ENCODE measurements at regions not wholly inside any gene's neighbourhood (a gene's known extent, or its start where the extent isn't known, plus 50 kb on each side); places are given as distances from the start of the nearest gene placed in this dataset.

- no peak for DNase-seq (ENCODE audit: low read depth)
These were observed 156.3 kb upstream of the SESN3 start for GRCh38 chr11:95387325-95387724.

DNA sequence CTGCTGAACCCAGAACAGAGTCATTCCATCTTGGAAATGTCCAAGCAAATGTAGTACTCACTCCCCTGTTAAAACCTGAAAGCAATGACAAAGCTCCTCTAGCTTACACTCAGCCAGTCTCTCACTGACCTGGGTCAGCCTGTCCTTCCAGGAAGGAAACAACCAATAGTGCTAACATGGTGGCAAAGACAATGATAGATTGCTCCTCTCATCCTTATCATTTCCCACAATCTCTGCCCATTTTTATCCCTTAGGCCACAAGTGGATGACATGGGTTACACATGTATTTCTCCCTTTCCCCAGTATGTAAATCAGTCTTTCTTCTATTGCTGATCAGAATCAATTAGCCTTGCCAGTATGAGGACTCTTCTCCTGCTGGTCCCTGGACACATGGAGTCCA is 154.6 kb upstream of the SESN3 start:
- no peak for DNase-seq (ENCODE audit: low read depth)

DNA sequence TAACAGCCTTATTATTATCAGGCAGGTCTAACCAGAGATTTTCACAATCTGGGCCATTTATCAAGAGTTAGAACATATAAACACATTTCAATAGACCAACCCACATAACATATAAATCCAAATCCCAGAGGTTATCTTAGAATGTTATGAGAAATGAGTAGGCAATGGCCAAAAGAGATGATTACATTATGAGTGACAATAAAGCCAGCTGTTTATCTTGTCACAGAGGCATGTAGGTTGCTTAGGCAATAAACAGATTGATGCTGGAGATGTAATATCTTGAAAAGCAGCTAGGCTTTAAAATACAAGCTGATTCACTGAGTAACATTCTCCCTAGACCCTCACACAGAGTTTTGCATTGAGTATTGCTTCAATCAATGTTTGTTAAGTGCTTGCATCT is 148.5 kb upstream of the SESN3 start:
- DNase-seq (ENCODE audit: low read depth), result no peak

GRCh38 chr11:95378789-95379188 is 147.8 kb upstream of the SESN3 start:
- DNase-seq (ENCODE audit: low read depth), result no peak

DNA sequence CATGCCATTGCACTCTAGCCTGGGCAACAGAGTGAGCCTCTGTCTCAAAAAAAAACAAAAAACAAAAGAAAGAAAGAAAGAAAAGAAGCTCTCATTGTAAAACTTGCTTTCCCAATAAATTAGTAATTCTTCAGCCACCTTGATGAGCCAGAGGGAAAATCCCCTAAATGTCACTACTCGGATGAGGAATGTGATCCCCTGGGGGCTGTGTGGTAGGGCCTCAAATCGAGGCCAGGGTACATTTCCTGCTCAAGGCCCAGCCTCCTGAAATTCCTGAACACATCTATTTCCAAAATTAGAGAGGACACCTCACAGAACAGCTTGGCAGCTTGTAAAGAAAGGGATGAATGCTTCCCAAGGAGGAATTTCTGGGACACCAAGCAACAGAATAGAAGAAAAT is 147.1 kb upstream of the SESN3 start:
- DNase-seq (ENCODE audit: low read depth), result no peak

DNA sequence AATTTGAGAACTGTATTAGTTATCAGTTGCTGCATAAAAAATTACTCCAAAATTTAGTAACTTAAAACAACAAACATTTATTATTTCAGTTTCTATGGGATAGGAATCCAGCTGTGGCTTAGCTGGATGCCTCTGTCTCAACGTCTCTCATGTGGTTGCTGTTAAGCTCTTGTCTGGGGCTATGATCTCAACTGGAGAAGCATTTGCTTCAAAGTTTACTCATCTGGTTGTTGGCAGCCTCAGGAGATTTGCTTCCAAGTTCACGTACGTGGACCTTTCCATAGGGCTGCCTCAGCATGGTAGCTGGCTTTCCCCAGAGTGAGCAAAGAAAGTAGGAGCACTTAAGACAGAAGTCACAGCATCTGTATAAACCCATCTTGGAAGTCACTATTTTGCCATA is 144.9 kb upstream of the SESN3 start:
- peak; percentile 25 for DNase-seq (ENCODE audit: low read depth)

GRCh38 chr11:95375451-95375850 is 144.4 kb upstream of the SESN3 start:
- DNase-seq (ENCODE audit: low read depth), result no peak

- DNase-seq (ENCODE audit: low read depth), result no peak
These were observed 143.1 kb upstream of the SESN3 start for GRCh38 chr11:95374105-95374504.

DNA sequence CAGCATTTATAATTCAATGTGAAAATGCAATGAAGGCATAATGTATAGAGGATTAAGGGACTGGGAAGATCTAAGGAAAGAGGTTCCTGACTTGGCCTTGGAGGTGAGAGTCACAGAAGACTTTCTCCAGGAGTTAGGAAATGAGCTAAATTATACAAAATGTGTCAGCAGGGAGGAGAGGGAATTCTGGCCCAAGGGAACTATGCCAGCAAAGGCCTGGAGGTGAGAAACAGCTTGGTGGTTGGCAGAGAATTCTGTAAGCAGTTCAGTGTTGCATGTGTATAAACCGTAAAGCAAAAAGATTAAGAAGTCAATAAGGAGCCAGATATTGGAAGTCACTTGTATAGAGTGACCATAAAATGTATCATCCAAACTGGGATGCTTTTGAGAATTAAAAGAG is 142.2 kb upstream of the SESN3 start:
- DNase-seq (ENCODE audit: low read depth), result no peak

DNA sequence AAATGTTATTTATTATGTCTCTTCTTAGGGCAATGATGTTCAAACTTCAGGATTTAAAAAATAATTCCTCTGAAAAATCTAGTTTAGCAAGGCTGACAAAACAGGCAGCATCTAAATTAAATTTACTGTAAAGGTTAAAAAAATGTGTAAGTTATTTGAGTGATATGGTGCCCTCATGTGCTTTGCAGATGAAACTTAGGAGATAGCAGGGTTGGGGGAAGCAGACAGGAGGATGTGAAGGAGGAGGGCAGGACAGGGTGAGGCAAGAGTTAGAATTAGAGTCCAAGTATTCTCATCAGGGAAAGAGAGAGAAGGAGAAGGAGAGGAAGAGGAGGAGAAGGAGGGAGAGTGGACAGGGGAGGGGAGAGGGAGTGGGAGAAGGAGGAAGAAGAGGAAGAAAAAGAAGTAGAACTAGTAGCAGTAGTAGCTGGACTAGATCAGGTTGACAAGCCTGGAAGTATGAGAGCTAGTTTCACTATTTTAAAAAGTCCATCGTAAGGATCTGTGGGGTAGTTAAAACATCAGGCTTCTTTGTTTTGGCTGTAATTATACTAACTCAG is 141.2 kb upstream of the SESN3 start:
- no peak for DNase-seq (ENCODE audit: low read depth)

GRCh38 chr11:95371153-95371552 is 140.2 kb upstream of the SESN3 start:
- DNase-seq (ENCODE audit: low read depth), result no peak

DNA sequence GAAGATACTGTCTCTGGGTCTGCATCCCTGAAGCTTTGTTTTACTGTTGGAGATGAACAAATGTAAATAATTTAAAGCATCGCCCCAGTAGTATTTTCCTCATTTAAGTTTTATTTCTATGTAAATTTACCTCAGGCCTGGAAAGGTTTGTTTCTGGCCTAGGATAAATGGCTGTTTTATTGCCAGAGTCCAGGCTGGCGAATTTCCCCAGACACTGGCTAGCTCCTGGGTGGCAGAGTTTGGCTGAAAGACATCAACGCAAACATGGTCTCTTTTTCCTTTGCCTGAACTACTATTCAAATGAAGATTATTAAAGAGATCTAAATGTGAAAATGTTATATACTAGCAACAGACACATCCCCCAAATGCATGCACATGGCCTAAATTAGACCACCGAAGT is 136.7 kb upstream of the SESN3 start:
- no peak for DNase-seq (ENCODE audit: low read depth)

GRCh38 chr11:95365348-95365747 is 134.3 kb upstream of the SESN3 start:
- no peak for DNase-seq (ENCODE audit: low read depth)

DNA sequence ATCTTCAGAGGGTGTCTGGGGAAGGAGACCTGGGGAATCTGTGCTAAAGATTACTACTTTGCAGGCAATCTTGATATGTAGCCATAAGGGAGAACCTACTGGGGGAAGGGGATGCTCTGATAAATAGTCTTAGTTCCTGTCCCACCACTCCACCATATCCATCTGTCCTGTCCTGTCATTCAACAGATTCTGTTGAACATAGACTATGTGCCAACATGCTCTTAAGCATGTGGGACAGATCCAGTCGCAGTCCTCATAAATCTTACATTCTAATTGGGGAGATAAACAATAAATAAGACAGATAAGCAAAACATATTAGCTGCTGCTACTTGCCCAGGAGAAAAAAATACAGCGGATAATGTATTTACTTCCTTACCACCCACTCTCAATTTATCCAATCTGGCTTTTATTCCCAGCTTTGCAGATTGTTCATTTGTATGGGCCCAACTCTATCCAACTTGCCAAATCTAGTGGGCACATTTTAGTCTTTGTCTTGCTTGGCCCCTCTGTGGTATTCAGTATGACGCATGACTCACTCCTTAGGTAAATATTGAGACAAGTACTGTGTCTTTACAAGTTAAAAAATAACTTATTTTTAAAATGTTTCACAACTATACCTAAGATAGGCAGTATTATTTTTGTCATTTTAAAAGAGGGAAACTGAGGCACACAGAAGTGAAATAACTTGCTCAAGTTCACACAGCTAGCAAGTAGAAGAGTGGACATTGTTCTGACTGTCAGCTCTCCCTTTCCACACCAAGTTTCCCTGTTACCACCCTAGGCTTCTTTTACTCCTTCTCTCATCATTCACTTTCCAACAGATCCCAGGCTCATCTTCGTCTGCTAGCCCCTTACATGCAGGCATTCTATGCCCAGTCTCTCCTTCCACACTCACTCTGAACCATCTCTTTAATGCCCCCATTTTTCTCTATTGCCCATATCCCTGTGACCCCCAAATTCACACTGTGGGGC is 133.6 kb upstream of the SESN3 start:
- no peak for DNase-seq (ENCODE audit: low read depth)

GRCh38 chr11:95363708-95364107 is 132.7 kb upstream of the SESN3 start:
- DNase-seq (ENCODE audit: low read depth), result no peak

DNA sequence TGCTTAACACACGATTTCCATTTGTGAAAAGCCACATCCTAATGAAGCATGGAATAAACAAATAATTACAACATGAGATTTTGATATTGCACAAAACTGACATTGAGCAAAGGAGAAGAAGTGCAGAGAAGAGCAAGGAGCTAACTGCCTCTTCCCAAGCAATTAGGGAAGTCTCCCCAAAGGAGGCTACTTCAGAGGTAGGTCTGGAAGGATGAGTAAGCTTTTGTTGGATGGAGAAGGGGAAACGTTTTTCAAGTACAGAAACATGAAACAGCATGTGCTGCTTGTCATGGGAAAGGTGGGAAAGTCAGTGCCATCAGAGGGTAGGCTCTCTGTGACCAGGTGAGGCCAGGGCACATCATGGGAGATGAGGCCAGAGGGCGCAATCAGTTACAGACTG is 132.2 kb upstream of the SESN3 start:
- no peak for DNase-seq (ENCODE audit: low read depth)

DNA sequence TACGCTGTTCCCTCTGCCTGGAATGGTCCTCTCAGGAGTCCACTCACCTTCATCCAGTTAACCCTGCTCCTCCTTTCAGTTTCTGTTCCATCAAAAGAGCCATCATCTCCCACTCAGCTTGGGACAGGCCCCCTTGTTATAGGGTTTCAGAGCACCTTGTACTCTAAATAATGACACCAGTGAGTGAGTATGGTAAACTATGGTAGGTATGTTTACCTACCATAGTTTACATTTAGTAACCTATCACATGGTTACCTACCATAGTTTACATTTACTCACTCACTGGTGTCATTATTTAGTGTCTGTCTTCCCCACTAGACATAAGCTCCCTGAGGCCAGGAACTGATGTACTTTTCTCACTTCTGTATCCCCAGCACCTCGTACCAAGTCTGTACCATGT is 130.2 kb upstream of the SESN3 start:
- no peak for DNase-seq (ENCODE audit: low read depth)

GRCh38 chr11:95360377-95361075 is 129.5 kb upstream of the SESN3 start:
- no peak for DNase-seq (ENCODE audit: low read depth)

- DNase-seq (ENCODE audit: low read depth), result no peak
These were observed 128.8 kb upstream of the SESN3 start for GRCh38 chr11:95359756-95360155.

DNA sequence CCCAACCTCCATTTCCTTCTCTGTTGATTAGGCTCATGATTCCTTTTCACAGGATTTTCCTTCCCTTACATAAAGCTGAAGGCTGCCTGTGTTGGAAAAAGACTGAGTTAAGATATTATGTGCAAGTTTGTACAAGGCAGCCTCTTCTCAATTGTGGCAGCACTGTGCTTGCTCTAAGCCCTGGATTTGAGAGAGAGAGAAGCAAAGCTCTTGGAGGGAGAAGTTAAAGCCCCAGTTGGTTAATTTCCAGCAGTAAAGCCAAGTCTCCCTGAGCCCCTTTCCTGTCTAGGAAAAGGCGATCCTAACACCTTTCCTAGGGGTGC is 128.3 kb upstream of the SESN3 start:
- no peak for DNase-seq (ENCODE audit: low read depth)

DNA sequence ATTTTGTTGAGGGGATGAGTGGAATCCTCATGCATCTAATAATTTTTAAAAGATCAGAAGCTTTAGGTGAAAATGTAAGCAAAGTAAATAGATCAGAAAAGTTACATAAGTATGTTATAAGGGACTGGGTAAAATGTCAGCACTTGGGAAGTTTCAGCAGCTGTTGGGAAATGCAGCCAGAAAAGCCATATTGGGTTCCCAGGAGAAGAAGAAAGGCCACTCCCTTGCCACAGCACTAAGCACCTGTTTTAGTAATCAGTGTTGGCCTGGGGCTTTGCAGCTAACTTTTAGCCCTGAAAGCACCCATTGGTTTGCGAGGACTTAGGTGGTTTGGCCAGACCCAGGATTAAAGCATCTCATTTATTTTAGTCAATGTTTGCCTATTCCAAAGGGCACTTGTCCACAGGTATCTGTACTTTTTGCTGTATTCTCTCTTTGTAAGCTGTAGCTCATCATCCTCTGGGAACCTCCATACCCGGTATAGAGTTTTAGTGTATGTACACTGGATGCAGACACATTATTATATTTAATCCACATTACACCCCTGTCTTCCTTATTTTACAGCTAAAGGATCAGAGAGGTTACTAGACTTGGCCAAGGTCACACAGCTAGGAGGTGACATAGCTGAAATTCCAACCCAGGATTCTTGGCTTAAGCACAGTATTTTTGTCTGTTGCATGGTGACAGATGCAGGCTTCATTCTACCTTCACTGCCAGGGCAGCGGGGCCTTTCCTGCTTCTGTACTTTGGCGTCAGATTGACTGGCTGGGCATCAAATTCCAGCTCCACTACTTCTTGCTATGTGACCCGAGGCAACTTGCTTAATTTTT is 127.7 kb upstream of the SESN3 start:
- no peak for DNase-seq (ENCODE audit: low read depth)

GRCh38 chr11:95354304-95354703 is 123.3 kb upstream of the SESN3 start:
- DNase-seq (ENCODE audit: low read depth), result no peak

Measured in HS-5 (cell line).